SH-SY5Y (cell line): ENCODE measurements at regions not wholly inside any gene's neighbourhood (a gene's known extent, or its start where the extent isn't known, plus 50 kb on each side); places are given as distances from the start of the nearest gene placed in this dataset.

Source experiments
- GATA2 ChIP-seq: IDR thresholded peaks from 2 replicates; pipeline ENCODE4 v1.6.1; 2011; ENCODE audit warnings: mild to moderate bottlenecking, low read depth, low read length
- GATA3 ChIP-seq: IDR thresholded peaks from 2 replicates; pipeline ENCODE4 v1.6.1; 2011; ENCODE audit warnings: low read depth, mild to moderate bottlenecking, low read length, moderate library complexity

DNA sequence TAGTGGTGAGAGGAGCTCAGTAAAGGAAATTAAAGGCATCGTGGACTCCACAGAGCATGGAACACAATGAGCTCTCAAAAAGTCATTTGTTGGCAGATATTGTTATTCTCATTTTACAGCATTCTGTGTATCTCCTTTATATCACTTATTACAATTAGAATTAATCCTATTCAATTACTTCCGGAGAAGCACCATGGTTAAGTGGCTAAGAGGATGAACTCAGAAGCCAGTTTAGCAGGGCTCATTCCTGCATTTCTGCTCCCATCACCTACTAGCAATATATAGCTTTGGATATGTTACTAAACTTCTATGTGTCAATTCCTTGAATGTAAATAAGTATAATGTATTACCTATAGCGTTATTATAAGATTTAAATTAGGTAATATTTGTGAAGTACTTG lies 683.3 kb downstream of the IRS1 start:
- TF ChIP-seq GATA3: no peak
- no peak for TF ChIP-seq GATA2

DNA sequence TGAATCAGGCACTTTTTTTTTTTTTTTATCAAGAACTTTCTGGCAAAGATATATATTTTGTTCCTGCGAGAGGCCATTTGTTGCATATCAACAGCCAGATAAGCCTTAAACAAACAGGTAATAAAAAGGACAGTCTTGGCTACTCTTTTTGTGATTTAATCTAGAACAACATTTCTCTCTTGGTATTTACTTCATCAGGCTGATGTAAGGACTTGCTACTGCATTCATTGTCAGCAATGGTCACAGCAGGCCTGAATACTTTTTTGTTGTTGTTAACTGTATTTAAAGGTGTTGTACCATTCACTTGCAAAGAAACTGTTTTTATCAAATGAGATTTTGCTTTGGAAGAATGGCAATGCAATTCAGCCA lies 683.8 kb downstream of the IRS1 start:
- no peak for TF ChIP-seq GATA2
- no peak for TF ChIP-seq GATA3

DNA sequence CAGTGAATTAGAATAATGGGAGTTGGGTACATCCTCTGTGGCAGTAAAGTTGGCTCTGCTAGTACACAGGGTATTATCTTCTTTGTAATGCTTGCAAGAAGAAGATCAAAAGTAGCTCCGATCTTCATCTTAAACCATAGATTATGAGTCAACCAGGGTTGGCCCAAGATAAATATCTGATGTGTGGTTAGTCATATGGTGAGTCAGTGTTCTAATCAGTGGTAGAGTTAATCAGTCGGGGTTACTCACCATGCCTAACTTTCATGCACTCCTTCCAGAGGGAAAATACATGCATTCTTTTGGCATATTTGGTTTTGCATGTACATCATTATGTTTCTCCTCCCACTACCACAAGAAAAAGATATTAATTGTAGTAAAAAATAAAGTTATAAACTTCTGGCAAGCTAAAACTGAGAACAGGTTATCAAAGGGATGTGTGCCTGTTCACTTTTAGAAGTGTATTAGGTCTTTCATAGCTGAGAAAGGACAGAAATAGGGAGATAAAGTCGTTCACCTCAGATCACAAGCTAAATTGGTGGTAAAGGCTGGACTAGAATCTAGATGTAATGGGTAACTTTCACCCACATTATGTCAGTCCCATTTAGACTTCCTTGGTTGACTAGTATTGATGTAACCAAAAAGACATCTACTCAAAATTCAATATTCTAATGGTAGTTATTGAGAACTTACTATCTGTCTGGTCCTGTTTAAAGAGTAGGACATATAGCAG lies 684.4 kb downstream of the IRS1 start:
- TF ChIP-seq GATA2 (no peak), GATA3 (no peak)

DNA sequence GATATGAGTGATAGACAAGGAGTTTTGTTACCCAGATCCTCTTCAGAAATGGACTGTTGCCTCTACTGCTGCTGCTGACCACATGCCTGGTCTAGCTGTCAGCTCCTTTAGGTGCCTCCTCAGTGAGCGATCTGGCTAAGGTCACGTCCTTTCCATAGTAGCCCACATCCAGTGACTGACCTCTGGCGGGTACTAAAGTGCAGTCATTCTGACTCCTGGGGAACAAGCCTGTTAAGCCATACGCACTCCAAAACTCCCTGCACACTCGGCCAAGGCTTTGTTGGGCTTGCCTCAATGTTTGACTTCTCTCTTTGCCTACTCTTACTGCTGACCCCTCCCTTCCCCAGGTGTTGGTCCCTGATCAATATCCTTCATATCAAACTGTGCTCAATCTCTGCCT lies 685.2 kb downstream of the IRS1 start:
- no peak for TF ChIP-seq GATA3
- TF ChIP-seq GATA2: no peak

DNA sequence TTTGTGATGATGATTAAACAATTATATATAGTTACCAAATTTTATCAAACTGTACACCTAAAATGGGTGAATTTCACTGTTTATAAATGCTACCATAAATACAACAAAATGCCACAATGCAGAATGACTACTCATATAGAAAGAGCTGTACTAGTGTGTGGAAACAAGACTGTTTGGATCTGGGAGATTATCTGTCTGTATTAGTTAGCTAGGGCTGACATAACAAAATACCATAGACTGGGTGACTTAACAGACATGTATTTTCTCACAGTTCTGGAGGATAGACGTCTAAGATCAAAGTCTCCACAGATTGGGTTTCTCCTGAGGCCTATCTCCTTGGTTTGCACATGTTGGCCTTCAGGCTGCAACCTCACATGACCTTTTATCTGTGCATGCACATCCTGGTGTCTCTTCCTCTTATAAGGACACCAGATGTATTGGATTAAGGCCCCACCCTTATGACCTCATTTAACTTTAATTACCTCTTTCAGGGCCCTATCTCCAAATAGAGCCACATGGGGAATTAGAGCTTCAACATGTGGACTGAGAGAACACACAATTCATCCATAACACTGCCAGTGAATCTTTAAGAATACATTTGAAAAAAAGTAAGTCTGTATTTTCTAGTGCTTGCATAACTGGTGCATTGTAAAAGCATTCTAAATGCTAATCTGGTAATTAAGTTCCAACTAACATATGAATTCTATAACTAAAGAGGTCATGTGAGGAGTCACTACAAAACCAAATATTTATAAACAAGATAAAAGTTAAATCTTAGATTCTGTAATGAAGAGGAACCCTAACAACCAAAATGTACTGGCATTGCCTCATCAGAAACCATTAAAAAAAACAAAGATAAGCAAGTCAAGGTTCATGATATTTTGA lies 699.6 kb downstream of the NYAP2 start:
- TF ChIP-seq GATA2: no peak
- TF ChIP-seq GATA3: no peak

DNA sequence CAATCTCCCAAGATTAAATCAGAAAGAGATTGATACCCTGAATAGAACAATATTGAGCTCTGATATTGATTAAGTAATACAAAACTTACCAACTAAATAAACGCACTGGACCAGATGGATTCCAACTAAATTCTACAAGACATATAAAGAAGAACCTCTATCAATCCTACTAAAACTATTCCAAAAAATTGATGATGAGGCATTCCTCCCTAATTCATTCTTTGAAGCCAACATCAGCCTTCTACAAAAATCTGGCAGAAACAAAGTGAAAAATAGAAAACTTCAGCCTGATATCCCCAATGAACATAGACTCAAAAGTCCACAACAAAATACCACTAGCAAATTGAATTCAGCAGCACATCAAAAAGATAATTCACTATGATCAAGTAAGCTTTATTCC lies 695.5 kb downstream of the NYAP2 start:
- TF ChIP-seq GATA3 (no peak), GATA2 (no peak)

DNA sequence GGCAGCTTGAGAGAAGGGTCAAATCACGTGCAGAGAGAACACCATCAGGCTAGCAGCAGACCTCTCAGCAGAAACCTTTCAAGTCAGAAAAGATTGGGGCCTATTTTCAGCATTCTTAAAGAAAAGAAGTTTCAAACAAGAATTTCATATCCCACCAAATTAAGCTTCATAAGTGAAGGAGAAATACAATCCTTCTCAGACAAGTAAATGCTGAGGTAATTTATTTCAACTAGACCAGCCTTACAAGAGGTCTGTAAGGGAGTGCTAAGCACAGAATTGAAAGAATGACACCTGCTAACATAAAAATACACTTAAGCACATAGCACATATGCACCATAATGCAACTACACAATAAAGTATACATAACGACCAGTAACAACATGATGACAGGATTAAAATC lies 693.9 kb downstream of the NYAP2 start:
- no peak for TF ChIP-seq GATA2
- TF ChIP-seq GATA3: no peak

DNA sequence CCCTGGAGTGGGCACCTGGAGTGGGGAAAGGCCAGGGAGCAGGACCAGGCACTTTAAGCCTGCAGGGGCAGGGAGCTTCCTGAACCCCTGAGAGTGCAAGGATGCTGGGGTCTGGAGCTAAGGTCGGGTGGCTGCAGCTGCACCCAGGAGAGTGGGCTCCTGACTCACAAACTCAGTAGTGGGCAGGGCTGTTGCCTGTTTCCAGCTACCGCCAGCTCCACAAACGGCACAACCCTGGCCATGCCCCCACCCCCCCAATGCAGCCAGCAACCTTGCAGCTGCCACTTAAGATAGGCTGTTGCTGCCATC lies 688.8 kb downstream of the NYAP2 start:
- TF ChIP-seq GATA3: no peak
- TF ChIP-seq GATA2: no peak

DNA sequence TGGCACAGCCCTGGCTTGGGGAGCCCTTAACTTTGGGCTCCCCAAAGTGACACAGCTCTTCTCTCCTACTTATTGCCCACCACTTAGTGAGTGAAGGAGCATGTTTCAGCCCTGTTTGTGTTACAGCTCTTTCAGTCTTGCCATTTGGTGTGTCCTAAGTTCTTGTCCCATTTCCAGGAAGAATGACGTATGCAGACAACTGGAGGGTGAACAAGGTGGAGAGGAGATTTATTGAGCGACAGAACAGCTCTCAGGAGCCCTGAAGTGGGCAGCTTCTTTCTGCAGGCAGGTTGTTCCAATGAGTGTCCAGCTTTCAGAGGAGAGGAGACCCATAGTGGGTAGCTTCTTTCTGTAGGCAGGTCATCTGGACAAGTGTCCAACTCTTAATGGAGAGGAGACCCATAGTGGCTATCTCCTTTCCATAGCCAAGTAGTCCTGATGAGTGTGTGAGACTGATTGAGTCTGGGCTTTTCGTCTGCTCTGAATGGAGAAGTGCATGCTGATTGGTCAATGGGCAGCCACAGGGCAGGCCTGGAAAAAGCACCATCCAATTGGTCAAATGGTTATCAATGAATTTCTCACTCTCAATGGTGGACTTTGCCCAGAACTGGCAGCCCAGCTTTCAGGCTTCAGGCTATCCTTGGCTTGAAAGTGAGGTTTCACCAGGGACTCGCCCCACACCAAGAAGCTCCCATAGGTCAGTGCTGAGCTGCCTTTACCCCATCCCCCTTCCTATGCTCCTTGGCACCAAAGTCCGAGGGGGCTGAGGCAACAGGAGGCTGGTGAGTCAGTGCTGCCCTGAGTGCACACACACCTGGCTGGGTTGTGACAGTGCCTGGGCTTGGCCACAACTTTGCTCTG lies 688.2 kb downstream of the NYAP2 start:
- TF ChIP-seq GATA2 (no peak), GATA3 (no peak)

DNA sequence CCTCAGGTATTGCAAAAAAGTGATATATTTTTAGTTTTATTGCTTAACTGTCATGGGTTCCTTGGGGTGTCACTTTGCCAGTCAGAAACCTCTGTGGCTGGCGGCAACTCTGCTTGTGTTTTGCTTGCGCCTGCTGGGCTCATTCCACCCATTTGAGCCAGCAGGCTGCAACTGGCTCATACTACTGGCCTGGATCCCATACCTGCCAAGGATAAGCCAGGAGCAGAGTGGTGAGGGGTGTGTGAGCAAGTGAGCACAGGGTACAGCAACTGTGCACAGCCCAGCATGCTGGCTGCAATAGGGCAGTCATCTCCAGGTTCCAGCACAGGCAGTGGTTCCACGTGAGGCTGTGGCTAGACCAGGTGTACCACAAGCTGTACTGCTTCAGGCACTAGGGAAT lies 687.5 kb downstream of the NYAP2 start:
- TF ChIP-seq GATA2 (no peak), GATA3 (no peak)

DNA sequence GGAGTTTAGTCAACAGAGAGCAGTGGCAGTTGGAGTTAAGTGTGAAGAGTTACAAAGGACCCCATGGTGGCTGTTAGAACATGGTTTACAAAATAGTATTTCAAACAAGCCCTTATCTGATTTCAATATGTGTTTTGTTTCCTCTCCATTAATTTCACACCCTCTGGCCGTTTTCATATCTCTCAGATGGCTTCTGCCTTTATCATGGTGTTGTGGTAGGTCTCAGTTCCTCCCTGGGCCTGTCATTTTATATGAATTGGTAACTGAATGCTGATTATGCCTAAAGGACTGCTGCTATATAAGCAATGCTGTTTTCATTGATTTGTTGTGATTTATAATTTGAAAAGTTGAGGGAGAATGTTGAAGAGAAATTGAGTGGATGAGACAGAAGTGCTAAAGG lies 686.7 kb downstream of the NYAP2 start:
- TF ChIP-seq GATA3 (no peak), GATA2 (no peak)

DNA sequence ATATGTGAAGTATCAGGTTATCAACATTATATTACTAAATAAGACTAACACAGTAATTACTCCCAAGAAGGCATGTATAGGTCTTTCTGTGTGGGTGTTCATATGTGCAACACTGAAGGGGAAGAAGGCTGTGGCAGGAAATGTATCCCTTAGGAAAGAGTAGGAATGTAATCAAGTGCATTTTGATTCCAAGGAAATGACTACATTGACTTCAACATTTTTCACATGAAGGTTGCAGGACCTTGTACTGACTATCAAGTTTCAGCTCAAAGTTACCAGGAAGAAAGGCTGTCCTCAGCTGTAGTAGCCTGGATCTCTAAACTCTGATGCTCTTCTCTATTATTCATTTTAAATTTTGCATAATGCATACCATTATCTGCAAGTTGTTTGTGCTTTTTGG lies 680.8 kb downstream of the NYAP2 start:
- TF ChIP-seq GATA2: no peak
- TF ChIP-seq GATA3: no peak

DNA sequence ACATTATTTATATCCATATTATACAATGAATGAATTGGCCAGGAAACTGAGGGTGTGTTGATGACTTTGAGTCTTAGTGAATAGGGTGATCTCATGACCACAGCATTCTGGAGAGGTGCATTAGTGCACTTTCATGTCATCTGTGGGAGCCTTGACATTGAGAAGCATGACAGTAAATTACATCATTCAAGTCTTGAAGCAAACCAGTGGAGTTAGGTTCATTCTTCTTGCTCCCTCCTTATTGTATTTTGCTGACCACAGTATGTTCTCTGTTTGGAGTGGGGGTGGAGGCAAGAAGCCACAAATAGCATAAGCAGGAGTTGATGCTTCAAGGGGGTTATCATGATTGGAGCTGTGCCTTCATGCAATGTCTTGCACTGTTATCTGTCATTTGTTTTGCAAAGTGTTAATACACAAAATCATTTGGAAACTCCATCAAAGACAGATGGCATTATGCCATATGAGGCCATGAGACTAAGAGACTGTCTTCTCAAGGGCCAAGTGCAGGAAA lies 680.2 kb downstream of the NYAP2 start:
- TF ChIP-seq GATA3 (no peak), GATA2 (no peak)

DNA sequence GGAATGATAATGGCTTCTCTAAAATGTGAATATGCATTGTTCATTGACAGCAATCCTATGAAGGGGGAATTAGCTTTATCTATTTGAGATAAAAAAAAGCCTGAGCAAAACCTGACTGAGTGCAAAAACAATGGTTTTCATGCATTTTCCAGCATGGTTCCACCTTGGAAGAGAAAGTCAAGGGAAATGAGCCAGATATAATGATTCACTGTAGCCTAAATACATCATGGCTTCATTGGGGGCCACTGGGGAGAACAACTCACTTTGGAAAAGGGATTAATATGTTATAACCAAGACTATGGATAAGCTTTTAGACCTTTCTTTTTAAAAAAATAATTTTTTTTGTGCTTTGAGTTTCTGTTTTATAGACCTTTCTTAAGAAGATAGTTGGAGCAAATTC lies 679.7 kb downstream of the NYAP2 start:
- TF ChIP-seq GATA2 (no peak), GATA3 (no peak)

DNA sequence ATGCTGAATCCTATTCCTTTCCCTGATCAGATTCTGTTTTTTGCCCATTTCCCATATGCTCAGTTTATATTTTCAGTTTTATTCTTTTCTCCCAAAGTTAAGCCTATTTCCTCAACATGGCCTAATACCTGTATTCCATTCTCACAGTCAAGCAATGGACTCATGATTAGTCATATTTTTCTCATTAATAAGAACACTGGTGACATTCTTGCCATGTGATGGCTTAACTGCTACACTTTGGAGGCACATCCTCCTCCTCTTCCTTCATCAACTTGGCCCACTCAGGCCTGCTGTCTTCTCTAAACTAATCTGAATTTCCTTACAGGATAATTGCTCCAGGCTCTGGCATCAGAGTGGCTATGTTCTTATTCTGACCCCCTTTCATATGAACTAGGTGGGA lies 679.2 kb downstream of the NYAP2 start:
- TF ChIP-seq GATA3 (no peak), GATA2 (no peak)
